ENCODE measurements at regions not wholly inside any gene's neighbourhood (a gene's known extent, or its start where the extent isn't known, plus 50 kb on each side); places are given as distances from the start of the nearest gene placed in this dataset.

DNA sequence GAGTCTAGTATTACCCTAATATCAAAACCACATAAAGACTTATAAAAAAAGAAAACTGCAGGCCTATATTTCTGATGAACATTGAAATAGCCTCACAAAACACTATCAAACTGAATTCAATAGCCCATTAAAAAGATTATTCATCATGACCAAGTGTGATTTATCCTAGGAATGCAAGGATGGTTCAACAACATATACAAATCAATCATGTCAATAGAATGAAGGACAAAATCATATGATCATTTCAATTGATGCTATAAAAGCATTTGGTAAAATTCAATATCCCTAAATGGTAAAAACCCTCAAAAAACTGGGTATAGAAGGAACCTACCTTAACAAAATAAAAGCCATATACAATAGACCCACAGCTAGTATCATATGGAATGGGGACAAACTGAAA, 797.9 kb upstream of the INTU start:
- Histone ChIP-seq H4K20me1 (ENCODE audit: control insufficient read depth, insufficient read depth) (no peaks in the 10 kb centered on the region), H3K36me3 (ENCODE audit: control insufficient read depth in 2 of 2, insufficient read depth in 2 of 2, low read length in 1 of 2) (no peaks in the 10 kb centered on the region), H3K27ac (ENCODE audit: control insufficient read depth, insufficient read depth) (no peak overlapping the region), H2AFZ (ENCODE audit: control insufficient read depth, low read depth, low read length) (no peak overlapping the region), H3K4me3 (no peak overlapping the region), H3K9ac (ENCODE audit: control insufficient read depth, insufficient read depth, low read length) (no peak overlapping the region), H3K9me3 (replicated peaks; ENCODE audit: control insufficient read depth, insufficient read depth, low read length) (no peaks in the 10 kb centered on the region), H3K4me1 (ENCODE audit: control insufficient read depth, insufficient read depth, low read length) (no peaks in the 10 kb centered on the region), H3K4me2 (ENCODE audit: control insufficient read depth, insufficient read depth) (no peak overlapping the region), H3K27me3 (replicated peaks in 1 of 2; ENCODE audit: control insufficient read depth in 2 of 2, insufficient read depth in 2 of 2, low read length in 1 of 2) (no peaks in the 10 kb centered on the region), H3K79me2 (ENCODE audit: control insufficient read depth, insufficient read depth, low read length) (no peaks in the 10 kb centered on the region)
- in situ Hi-C loops (cut with MboI) (no loop called here), intact Hi-C loops (cut with micrococcal nuclease; ENCODE audit: unreplicated experiment) (no loop called here)
- BruUV-seq (replicated peaks) = no TSS peak
- TF ChIP-seq HCFC1 (IDR thresholded peaks at IDR 0.05; ENCODE audit: low read length) = no peak
- TF ChIP-seq SPI1 (IDR thresholded peaks at IDR 0.05; ENCODE audit: borderline replicate concordance, insufficient read depth, low read depth, low read length) = no peak
- TF ChIP-seq HSF1 (IDR thresholded peaks at IDR 0.05; ENCODE audit: low read depth, low read length) = no peak
- no peak for TF ChIP-seq SMAD5 (IDR thresholded peaks at IDR 0.05; ENCODE audit: low read depth)
- TF ChIP-seq ATF7 (IDR thresholded peaks at IDR 0.05; ENCODE audit: low read depth) = no peak
- TF ChIP-seq NRF1 (conservative IDR thresholded peaks at IDR 0.05; ENCODE audit: low read depth, low read length) = no peak
- no peak for TF ChIP-seq MXI1 (IDR thresholded peaks at IDR 0.05; ENCODE audit: low read depth, low read length)
- TF ChIP-seq PML (IDR thresholded peaks at IDR 0.05; ENCODE audit: low read length) = no peak
- no peak for TF ChIP-seq IKZF1 (conservative IDR thresholded peaks at IDR 0.05)
- no peak for TF ChIP-seq EED (IDR thresholded peaks at IDR 0.05; ENCODE audit: low read depth)
- TF ChIP-seq ZSCAN29 (IDR thresholded peaks at IDR 0.05) = no peak
- no peak for TF ChIP-seq KLF5 (IDR thresholded peaks at IDR 0.05; ENCODE audit: partially characterized antibody)
- no peak for TF ChIP-seq IRF3 (IDR thresholded peaks at IDR 0.05)
- no peak for TF ChIP-seq TCF7 (IDR thresholded peaks at IDR 0.05; ENCODE audit: borderline replicate concordance)
- no peak for TF ChIP-seq TARDBP (IDR thresholded peaks at IDR 0.05; ENCODE audit: borderline replicate concordance)
- TF ChIP-seq RELA (IDR thresholded peaks at IDR 0.05; ENCODE audit: borderline replicate concordance, partially characterized antibody) = no peak
- TF ChIP-seq, protein P1, sequence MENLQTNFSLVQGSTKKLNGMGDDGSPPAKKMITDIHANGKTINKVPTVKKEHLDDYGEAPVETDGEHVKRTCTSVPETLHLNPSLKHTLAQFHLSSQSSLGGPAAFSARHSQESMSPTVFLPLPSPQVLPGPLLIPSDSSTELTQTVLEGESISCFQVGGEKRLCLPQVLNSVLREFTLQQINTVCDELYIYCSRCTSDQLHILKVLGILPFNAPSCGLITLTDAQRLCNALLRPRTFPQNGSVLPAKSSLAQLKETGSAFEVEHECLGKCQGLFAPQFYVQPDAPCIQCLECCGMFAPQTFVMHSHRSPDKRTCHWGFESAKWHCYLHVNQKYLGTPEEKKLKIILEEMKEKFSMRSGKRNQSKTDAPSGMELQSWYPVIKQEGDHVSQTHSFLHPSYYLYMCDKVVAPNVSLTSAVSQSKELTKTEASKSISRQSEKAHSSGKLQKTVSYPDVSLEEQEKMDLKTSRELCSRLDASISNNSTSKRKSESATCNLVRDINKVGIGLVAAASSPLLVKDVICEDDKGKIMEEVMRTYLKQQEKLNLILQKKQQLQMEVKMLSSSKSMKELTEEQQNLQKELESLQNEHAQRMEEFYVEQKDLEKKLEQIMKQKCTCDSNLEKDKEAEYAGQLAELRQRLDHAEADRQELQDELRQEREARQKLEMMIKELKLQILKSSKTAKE (IDR thresholded peaks at IDR 0.05; ENCODE audit: low read depth, poor library complexity, severe bottlenecking) = no peak
- TF ChIP-seq MTA2 (IDR thresholded peaks at IDR 0.05; ENCODE audit: low read depth) = no peak
- TF ChIP-seq, protein P2, sequence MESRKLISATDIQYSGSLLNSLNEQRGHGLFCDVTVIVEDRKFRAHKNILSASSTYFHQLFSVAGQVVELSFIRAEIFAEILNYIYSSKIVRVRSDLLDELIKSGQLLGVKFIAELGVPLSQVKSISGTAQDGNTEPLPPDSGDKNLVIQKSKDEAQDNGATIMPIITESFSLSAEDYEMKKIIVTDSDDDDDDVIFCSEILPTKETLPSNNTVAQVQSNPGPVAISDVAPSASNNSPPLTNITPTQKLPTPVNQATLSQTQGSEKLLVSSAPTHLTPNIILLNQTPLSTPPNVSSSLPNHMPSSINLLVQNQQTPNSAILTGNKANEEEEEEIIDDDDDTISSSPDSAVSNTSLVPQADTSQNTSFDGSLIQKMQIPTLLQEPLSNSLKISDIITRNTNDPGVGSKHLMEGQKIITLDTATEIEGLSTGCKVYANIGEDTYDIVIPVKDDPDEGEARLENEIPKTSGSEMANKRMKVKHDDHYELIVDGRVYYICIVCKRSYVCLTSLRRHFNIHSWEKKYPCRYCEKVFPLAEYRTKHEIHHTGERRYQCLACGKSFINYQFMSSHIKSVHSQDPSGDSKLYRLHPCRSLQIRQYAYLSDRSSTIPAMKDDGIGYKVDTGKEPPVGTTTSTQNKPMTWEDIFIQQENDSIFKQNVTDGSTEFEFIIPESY (IDR thresholded peaks at IDR 0.05) = no peak
- DNase-seq (ENCODE audit: low read depth, low spot score) = no peak
- ChIA-PET SMC1A (ENCODE audit: uncharacterized antibody, unreplicated experiment) (no interaction called here), POLR2A (no interaction called here), CTCF (interaction anchor here (0.9 kb wide), 1 partner anchor 20 kb away, joined by 3 read pairs; no protein-coding TSS in a partner anchor), RAD21 (ENCODE audit: unreplicated experiment) (no interaction called here)
- ATAC-seq = no peak
- FAIRE-seq = no peak
